NCI-H69 (cell line): ENCODE measurements at regions not wholly inside any gene's neighbourhood (a gene's known extent, or its start where the extent isn't known, plus 50 kb on each side); places are given as distances from the start of the nearest gene placed in this dataset.

Source experiments
- DNase-seq: peaks from one replicate; lab custom pipeline; 2025; lab: John Stamatoyannopoulos, UW

- no peak for DNase-seq
Measured at GRCh38 chr2:173669271-173669853, 295.8 kb downstream of the SP3 start.

GRCh38 chr2:173669888-173670287, 295.3 kb downstream of the SP3 start:
- DNase-seq = no peak

GRCh38 chr2:173672573-173673340, 292.4 kb downstream of the SP3 start:
- DNase-seq = no peak

- peak; percentile 1 for DNase-seq
Measured at GRCh38 chr2:173673640-173674039, 291.5 kb downstream of the SP3 start.

GRCh38 chr2:173676647-173677046, 288.5 kb downstream of the SP3 start:
- no peak for DNase-seq

GRCh38 chr2:173678186-173678585, 287.0 kb downstream of the SP3 start:
- DNase-seq = no peak

- no peak for DNase-seq
Measured at GRCh38 chr2:173680574-173680973, 284.6 kb downstream of the SP3 start.

GRCh38 chr2:173681881-173682650, 283.1 kb downstream of the SP3 start:
- DNase-seq = no peak

- no peak for DNase-seq
Measured at GRCh38 chr2:173684896-173685459, 280.2 kb downstream of the SP3 start.

- DNase-seq = no peak
Measured at GRCh38 chr2:173690349-173690748, 274.8 kb downstream of the SP3 start.

GRCh38 chr2:173692068-173692467, 273.1 kb downstream of the SP3 start:
- DNase-seq = no peak

GRCh38 chr2:173693044-173693589, 272.1 kb downstream of the SP3 start:
- DNase-seq = no peak

- no peak for DNase-seq
Measured at GRCh38 chr2:173696274-173696673, 268.9 kb downstream of the SP3 start.

GRCh38 chr2:173697929-173698328, 267.2 kb downstream of the SP3 start:
- DNase-seq = no peak

GRCh38 chr2:173705656-173706055, 259.5 kb downstream of the SP3 start:
- DNase-seq = no peak

GRCh38 chr2:173706936-173707335, 258.2 kb downstream of the SP3 start:
- DNase-seq = no peak

GRCh38 chr2:173708806-173709205, 256.4 kb downstream of the SP3 start:
- no peak for DNase-seq

- no peak for DNase-seq
Measured at GRCh38 chr2:173711816-173712215, 253.4 kb downstream of the SP3 start.

GRCh38 chr2:173713904-173714555, 251.1 kb downstream of the SP3 start:
- no peak for DNase-seq

- DNase-seq = peak; percentile 4
Measured at GRCh38 chr2:173715441-173715840, 249.7 kb downstream of the SP3 start.

- no peak for DNase-seq
Measured at GRCh38 chr2:173716458-173717052, 248.6 kb downstream of the SP3 start.
